Neural cell (in vitro differentiated cells): ENCODE measurements at regions not wholly inside any gene's neighbourhood (a gene's known extent, or its start where the extent isn't known, plus 50 kb on each side); places are given as distances from the start of the nearest gene placed in this dataset.

ENCODE experiments used
- H2AFZ ChIP-seq: fragments of 200-600, 300-800 bp; sonication (generic), shearing (Covaris generic); 2 replicates; pipeline ENCODE4 v1.6.0; 2014; ENCODE audit warnings: low read depth, mild to moderate bottlenecking, antibody characterized with exemption, low read length, moderate library complexity
- H3F3A ChIP-seq: fragments of 200-600 bp; shearing (Covaris generic); 2 replicates; pipeline ENCODE4 v1.6.1; 2016; ENCODE audit warnings: mild to moderate bottlenecking, moderate library complexity, mixed read lengths, antibody characterized with exemption, low read length; ENCODE audit not compliant: insufficient read depth, poor library complexity, severe bottlenecking
- H3K27ac ChIP-seq: fragments of 200-600, 300-800 bp; sonication (generic), shearing (Covaris generic); 2 replicates; pipeline ENCODE4 v1.5.1; 2014; ENCODE audit warnings: mild to moderate bottlenecking, low read length, moderate library complexity
- H3K27me3 ChIP-seq: fragments of 300-800, 200-600 bp; sonication (generic), shearing (Covaris generic); 2 replicates; pipeline ENCODE4 v1.6.0; 2014; ENCODE audit warnings: mild to moderate bottlenecking, low read depth, low read length, moderate library complexity; ENCODE audit not compliant: insufficient read depth
- H3K36me3 ChIP-seq: fragments of 300-800, 200-600 bp; sonication (generic), shearing (Covaris generic); 2 replicates; pipeline ENCODE4 v1.5.1; 2014; ENCODE audit warnings: mild to moderate bottlenecking, antibody characterized with exemption, low read length, moderate library complexity; ENCODE audit not compliant: insufficient read depth
- H3K4me2 ChIP-seq: fragments of 300-800, 200-600 bp; sonication (generic), shearing (Covaris generic); 2 replicates; pipeline ENCODE4 v1.6.0; 2014; ENCODE audit warnings: mild to moderate bottlenecking, low read length
- H3K4me3 ChIP-seq: fragments of 300-800, 200-600 bp; sonication (generic), shearing (Covaris generic); 2 replicates; pipeline ENCODE4 v1.5.1; 2014; ENCODE audit warnings: mild to moderate bottlenecking, low read length, moderate library complexity
- H3K79me2 ChIP-seq: fragments of 200-600 bp; shearing (Covaris generic); replicated peaks from 2 replicates; pipeline ENCODE4 v1.6.0; 2014; ENCODE audit warnings: mild to moderate bottlenecking, low read length, moderate library complexity; ENCODE audit not compliant: insufficient read depth
- H3K9ac ChIP-seq: fragments of 300-800, 200-600 bp; sonication (generic), shearing (Covaris generic); 2 replicates; pipeline ENCODE4 v1.6.1; 2016; ENCODE audit warnings: mild to moderate bottlenecking, low read length, mixed read lengths
- H3K9me2 ChIP-seq: fragments of 200-600 bp; shearing (Covaris generic); 2 replicates; pipeline ENCODE4 v1.6.1; 2016; ENCODE audit warnings: mild to moderate bottlenecking, low read length, mixed read lengths; ENCODE audit not compliant: insufficient read depth
- H3K9me3 ChIP-seq: fragments of 200-600, 300-800 bp; sonication (generic), shearing (Covaris generic); 2 replicates; pipeline ENCODE4 v1.6.1; 2016; ENCODE audit warnings: mild to moderate bottlenecking, mixed run types, low read length, moderate library complexity, mixed read lengths
- H4K20me1 ChIP-seq: fragments of 200-600 bp; shearing (Covaris generic); 2 replicates; pipeline ENCODE4 v1.6.1; 2016; ENCODE audit warnings: mild to moderate bottlenecking, mixed run types; ENCODE audit not compliant: insufficient read depth
- EP300 ChIP-seq: fragments of 450-650 bp; conservative IDR thresholded peaks from 2 replicates; pipeline ENCODE4 v1.6.1; 2014; ENCODE audit warnings: antibody characterized with exemption, mild to moderate bottlenecking, moderate library complexity; ENCODE audit not compliant: poor library complexity, severe bottlenecking
- EZH2 ChIP-seq: fragments of 200-600, 300-800 bp; shearing (Covaris generic), sonication (generic); IDR thresholded peaks from 2 replicates; pipeline ENCODE4 v1.6.1; 2014; ENCODE audit warnings: antibody characterized with exemption, low read length, borderline replicate concordance, mild to moderate bottlenecking; ENCODE audit not compliant: insufficient read depth, poor library complexity, severe bottlenecking
- MXI1 ChIP-seq: fragments of 450-650 bp; conservative IDR thresholded peaks from 2 replicates; pipeline ENCODE4 v1.6.1; 2014; ENCODE audit warnings: antibody characterized with exemption, mild to moderate bottlenecking; ENCODE audit not compliant: poor library complexity, severe bottlenecking
- POLR2AphosphoS5 ChIP-seq: IDR thresholded peaks from 2 replicates; pipeline ENCODE4 v1.6.1; 2012
- RAD21 ChIP-seq: fragments of 450-650 bp; conservative IDR thresholded peaks from 2 replicates; pipeline ENCODE4 v1.6.1; 2014; ENCODE audit warnings: antibody characterized with exemption, mild to moderate bottlenecking, moderate library complexity
- SMC3 ChIP-seq: fragments of 450-650 bp; conservative IDR thresholded peaks from 2 replicates; pipeline ENCODE4 v1.6.1; 2014; ENCODE audit warnings: antibody characterized with exemption, mild to moderate bottlenecking, moderate library complexity; ENCODE audit not compliant: poor library complexity
- TAF1 ChIP-seq: IDR thresholded peaks from 2 replicates; pipeline ENCODE4 v1.6.1; 2012; ENCODE audit warnings: low read depth
- TF ChIP-seq, protein P1 (sequence below): fragments of 450-650 bp; IDR thresholded peaks from 2 replicates; pipeline ENCODE4 v1.5.1; 2014; ENCODE audit warnings: antibody characterized with exemption, mild to moderate bottlenecking, moderate library complexity; ENCODE audit not compliant: poor library complexity, severe bottlenecking
- TF ChIP-seq, protein P2 (sequence below): IDR thresholded peaks from 2 replicates; pipeline ENCODE4 v1.6.1; 2012; ENCODE audit warnings: borderline replicate concordance

DNA sequence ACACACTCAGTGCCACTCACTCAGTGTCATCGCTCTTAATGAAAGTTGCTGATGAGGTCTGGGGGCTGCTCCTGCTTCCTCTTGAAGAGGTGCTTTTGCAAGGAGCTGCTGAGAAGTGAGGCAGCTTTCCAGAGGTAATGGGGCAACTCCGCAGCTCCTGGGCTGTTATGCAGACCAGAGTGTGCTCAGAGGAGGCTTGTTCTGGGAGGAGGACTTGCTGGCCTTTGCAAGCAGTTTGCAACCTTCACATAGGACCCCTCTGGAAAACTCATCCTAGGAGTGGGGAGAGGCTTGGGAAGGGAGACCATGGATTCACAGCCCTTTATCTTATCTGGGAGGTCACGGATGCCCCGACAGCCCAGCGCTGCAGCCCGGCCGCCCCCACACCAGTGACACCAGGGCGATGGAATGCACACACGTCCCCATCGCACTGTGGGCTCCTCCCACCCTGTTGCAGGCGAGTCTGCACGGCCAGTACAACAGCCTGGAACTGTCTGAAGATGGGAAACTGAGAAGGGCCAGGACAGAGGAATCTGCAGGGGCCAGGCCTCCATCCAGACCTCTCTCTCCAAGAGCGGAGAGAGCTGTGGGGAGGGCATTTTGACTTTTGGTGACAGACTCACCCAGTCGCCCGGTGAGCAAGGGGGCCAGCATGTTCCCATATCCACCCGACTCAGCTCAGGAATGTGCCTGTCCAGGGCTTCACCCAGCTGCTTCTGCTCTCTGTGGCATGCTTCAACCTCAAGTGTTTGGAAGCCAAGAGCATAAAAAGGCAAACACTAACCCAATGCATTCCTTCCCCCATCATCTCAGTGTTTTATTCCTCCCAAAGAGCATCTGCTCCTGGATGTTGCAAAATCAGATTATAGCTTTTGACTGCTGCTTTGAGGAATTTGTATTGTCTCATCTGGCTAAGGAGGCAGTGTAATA lies 78.6 kb upstream of the ZNF469 start:
- Histone ChIP-seq H3K4me3 (no peak overlapping the region), H3K36me3 (no peaks in the 10 kb centered on the region), H3K4me2 (no peak overlapping the region), H3K27me3 (no peaks in the 10 kb centered on the region), H3K9me3 (peaks cover 4% of the 10 kb centered on the region), H2AFZ (no peak overlapping the region), H3K79me2 (no peaks in the 10 kb centered on the region), H3K27ac (no peak overlapping the region), H4K20me1 (no peaks in the 10 kb centered on the region), H3F3A (no peaks in the 10 kb centered on the region), H3K9me2 (no peaks in the 10 kb centered on the region), H3K9ac (no peak overlapping the region)
- TF ChIP-seq, protein P1, sequence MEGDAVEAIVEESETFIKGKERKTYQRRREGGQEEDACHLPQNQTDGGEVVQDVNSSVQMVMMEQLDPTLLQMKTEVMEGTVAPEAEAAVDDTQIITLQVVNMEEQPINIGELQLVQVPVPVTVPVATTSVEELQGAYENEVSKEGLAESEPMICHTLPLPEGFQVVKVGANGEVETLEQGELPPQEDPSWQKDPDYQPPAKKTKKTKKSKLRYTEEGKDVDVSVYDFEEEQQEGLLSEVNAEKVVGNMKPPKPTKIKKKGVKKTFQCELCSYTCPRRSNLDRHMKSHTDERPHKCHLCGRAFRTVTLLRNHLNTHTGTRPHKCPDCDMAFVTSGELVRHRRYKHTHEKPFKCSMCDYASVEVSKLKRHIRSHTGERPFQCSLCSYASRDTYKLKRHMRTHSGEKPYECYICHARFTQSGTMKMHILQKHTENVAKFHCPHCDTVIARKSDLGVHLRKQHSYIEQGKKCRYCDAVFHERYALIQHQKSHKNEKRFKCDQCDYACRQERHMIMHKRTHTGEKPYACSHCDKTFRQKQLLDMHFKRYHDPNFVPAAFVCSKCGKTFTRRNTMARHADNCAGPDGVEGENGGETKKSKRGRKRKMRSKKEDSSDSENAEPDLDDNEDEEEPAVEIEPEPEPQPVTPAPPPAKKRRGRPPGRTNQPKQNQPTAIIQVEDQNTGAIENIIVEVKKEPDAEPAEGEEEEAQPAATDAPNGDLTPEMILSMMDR = no peak
- TF ChIP-seq TAF1 (no peak), EZH2 (no peak), SMC3 (no peak), RAD21 (no peak), MXI1 (no peak), POLR2AphosphoS5 (no peak), EP300 (no peak)
- TF ChIP-seq, protein P2, sequence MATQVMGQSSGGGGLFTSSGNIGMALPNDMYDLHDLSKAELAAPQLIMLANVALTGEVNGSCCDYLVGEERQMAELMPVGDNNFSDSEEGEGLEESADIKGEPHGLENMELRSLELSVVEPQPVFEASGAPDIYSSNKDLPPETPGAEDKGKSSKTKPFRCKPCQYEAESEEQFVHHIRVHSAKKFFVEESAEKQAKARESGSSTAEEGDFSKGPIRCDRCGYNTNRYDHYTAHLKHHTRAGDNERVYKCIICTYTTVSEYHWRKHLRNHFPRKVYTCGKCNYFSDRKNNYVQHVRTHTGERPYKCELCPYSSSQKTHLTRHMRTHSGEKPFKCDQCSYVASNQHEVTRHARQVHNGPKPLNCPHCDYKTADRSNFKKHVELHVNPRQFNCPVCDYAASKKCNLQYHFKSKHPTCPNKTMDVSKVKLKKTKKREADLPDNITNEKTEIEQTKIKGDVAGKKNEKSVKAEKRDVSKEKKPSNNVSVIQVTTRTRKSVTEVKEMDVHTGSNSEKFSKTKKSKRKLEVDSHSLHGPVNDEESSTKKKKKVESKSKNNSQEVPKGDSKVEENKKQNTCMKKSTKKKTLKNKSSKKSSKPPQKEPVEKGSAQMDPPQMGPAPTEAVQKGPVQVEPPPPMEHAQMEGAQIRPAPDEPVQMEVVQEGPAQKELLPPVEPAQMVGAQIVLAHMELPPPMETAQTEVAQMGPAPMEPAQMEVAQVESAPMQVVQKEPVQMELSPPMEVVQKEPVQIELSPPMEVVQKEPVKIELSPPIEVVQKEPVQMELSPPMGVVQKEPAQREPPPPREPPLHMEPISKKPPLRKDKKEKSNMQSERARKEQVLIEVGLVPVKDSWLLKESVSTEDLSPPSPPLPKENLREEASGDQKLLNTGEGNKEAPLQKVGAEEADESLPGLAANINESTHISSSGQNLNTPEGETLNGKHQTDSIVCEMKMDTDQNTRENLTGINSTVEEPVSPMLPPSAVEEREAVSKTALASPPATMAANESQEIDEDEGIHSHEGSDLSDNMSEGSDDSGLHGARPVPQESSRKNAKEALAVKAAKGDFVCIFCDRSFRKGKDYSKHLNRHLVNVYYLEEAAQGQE = no peak

DNA sequence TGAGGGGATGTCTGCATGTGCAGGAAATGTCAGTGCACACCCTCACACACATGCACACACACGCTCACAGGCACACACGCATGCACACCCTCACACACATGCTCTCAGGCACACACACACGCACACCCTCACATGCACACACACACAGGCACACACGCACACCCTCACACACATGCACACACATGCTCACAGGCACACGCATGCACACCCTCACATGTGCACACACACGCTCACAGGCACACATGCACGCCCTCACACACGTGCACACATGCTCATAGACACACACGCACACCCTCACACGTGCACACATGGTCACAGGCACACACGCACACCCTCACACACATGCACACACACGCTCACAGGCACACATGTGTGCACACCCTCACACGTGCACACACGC lies 77.6 kb upstream of the ZNF469 start:
- H3K27me3 ChIP-seq = no peaks in the 10 kb centered on the region
- TF ChIP-seq, protein P2 = no peak
- TF ChIP-seq EZH2 (no peak), RAD21 (no peak), MXI1 (no peak), POLR2AphosphoS5 (no peak), TAF1 (no peak), SMC3 (no peak), EP300 (no peak)
- TF ChIP-seq, protein P1 = no peak
- no peak overlapping the region for H3K4me3 ChIP-seq
- H3F3A ChIP-seq = no peaks in the 10 kb centered on the region
- H3K9me2 ChIP-seq = no peaks in the 10 kb centered on the region
- H3K9me3 ChIP-seq = peaks cover 4% of the 10 kb centered on the region
- H4K20me1 ChIP-seq = no peaks in the 10 kb centered on the region
- no peak overlapping the region for H2AFZ ChIP-seq
- H3K9ac ChIP-seq = no peak overlapping the region
- no peak overlapping the region for H3K4me2 ChIP-seq
- no peaks in the 10 kb centered on the region for H3K79me2 ChIP-seq
- no peaks in the 10 kb centered on the region for H3K36me3 ChIP-seq
- no peak overlapping the region for H3K27ac ChIP-seq
